Brain pericyte (primary cell): ENCODE measurements at regions not wholly inside any gene's neighbourhood (a gene's known extent, or its start where the extent isn't known, plus 50 kb on each side); places are given as distances from the start of the nearest gene placed in this dataset.

Experiments used
- DNase-seq: peaks from one replicate; pipeline ENCODE4 v3.0.0-alpha.2; 2012; ENCODE audit warnings: low read depth, low spot score

DNA sequence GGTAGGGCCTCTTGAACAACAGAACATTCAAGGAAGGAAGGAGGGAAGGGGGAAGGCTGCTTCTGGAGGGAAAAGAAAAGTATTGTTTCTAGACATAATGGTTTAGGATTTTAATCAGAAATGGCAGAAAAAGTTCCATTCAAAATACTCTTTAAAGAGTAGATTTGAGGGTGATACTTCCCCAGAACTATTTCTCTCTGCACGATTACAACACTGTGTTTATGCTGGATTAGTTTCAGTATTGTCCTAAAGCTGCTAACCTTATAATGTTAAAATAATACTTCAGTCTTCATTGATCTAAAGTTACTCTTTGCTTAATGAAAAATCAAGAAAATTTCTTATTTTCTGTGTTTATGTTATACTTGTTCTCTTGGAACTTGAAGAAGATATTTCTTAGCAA lies 1026.3 kb upstream of the PABPC4L start:
- DNase-seq = no peak

- DNase-seq = no peak
Measured at GRCh38 chr4:135225551-135225950, 1024.0 kb upstream of the PABPC4L start.

- DNase-seq = no peak
Measured at GRCh38 chr4:135210341-135210740, 1008.8 kb upstream of the PABPC4L start.

GRCh38 chr4:135207531-135207930 lies 1005.9 kb upstream of the PABPC4L start:
- DNase-seq = no peak

DNA sequence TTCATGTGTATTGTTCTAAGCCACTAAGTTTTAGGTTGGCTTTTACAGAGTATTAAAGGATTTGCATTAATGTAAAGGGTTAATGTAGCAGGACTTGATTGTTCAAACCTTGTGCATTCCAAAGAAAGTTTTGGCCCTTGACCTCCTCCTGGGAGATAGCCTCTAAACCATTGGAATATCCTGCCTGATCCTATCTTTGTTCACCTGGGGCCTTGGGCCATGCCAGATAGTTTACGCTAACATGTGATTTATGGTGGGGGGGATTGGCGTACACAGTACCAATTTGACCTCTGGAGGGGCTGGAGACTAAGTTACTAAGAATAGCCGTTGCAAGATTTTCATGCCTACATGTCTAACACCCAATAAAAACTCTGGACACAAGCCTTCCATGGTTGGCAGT lies 1002.7 kb upstream of the PABPC4L start:
- no peak for DNase-seq

- no peak for DNase-seq
Measured at GRCh38 chr4:135201081-135201480, 999.5 kb upstream of the PABPC4L start.

GRCh38 chr4:135197641-135198040 lies 996.1 kb upstream of the PABPC4L start:
- no peak for DNase-seq

DNA sequence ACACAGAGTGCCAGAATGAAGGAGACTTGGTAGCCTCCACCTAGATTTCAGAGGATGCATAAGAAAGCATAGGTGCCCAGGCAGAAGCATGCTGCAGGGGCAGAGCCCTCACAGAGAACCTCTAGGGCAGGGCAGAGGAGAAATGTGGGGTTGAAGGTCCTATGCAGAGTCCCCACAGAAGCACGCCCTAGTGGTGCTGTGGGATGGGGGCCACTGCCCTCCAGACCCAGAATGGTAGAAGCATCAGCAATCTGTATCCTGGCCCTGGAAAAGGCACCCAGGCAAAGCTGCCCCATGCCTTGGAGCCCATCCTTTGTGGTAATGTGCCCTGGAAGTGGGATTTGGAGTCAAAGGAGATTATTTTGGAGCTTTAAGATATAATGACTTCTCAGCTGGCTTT lies 992.9 kb upstream of the PABPC4L start:
- no peak for DNase-seq

DNA sequence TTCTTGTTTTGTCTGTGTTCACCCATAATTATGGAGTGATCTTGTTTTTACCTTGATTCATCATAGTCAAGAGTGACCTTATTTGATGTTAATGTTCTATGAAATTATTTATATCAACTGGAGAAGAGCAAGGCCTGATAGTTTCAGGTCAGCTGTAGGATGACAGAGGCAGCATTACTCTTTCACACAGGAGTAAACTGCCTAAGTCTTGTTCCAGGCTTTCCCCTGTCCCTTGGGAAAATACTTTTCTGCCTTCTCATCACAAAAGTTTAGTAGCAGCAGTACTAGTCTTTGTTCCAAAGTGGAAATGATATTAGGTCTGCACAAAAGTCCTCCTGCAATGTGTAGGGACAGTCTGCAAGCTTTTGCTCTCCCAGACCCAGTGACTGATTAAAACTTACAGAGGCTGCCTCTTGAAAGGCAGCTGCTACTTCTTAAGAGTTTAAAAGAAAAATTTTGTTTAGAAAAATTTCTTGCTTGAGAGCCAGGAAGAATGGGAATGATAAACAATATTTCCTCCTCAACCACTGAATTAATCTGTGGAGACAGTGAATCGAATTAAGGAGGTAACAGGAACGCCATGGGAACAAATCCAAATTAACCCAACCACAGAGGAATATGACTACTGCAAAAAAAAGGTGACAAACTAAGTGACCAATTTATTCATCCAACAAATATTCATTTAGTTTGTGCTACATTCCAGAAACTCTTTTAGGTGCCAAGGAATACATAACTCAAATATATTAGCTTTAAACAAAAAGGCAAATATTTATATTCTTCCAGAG lies 991.4 kb upstream of the PABPC4L start:
- DNase-seq = no peak

- no peak for DNase-seq
Measured at GRCh38 chr4:135191596-135191995, 990.0 kb upstream of the PABPC4L start.

- no peak for DNase-seq
Measured at GRCh38 chr4:135186002-135186401, 984.4 kb upstream of the PABPC4L start.

DNA sequence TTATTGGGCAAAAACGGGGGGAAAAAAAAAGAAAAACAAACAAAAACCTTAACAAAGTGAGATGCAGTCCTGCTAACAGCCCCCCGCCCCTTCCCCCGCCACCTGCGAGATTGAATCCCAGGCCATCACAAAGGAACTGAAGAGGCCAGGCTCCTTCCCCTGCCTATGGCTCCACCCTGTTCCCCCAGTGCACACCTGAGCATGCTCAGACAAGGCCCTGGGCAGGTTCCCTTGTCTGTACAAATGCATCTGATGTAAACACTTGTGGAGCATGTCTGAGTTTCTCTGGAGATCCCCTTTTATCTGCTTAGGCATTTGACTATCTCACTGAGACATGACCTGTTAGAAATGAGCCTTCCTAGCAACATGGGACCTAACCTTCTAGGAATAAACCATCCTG lies 983.7 kb upstream of the PABPC4L start:
- DNase-seq = no peak

- DNase-seq = no peak
Measured at GRCh38 chr4:135184715-135185114, 983.1 kb upstream of the PABPC4L start.

DNA sequence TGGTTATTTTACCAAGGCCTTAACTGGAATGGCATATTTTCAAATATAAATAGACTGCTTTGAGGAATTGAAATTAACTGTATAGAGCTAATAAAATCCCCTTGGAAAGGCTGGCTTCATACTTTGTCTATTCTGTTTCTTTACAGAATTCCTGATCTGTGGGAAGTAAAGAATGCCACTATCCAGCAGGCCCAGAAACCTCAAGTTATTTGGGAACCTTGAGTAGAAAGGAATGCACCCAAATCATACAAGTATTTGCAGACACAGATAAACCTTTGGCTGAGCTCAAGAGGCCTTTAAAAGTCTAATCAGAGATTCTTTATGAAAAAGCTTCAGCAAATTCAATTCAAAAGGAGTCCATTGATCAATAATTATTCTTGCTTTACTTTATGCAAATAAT lies 975.7 kb upstream of the PABPC4L start:
- DNase-seq = no peak

- DNase-seq = no peak
Measured at GRCh38 chr4:135166661-135167060, 965.1 kb upstream of the PABPC4L start.

DNA sequence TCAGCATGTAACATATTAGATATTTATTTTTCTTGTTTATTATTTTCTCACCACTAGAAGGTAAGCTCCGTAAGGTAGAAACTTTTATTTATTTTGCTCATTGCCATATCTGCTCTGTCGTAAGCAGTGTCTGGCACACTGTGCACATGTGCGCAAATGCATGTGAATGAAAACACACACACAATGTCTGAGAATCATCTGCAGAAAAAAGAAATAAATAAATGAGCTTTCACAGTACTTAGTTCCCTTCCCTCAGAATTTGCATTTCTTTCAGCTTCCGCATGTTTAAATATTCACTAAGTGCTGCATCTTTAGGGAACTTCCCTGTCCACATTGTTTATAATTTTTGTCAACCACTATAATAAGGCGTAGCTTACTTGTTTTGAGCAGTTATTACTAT lies 963.0 kb upstream of the PABPC4L start:
- DNase-seq = no peak

GRCh38 chr4:135144498-135144897 lies 942.9 kb upstream of the PABPC4L start:
- no peak for DNase-seq

DNA sequence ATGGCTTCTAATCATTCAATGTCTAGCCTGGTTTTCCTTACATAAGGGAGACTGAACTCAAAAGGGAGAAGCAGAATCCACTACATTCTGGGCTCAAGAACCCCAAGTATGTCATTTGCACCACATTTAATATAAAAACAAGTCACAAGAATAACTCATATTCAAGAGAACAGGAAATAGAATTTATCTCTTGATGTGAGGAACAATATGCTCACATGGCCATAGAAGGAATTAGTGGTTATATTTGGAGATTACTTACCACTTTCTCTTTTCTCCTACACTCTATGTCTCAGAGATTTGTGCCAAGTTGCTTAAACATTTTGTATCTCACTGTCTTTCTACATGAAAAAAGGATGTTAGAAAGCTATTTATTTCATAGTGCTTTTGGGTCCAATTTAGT lies 922.6 kb upstream of the PABPC4L start:
- DNase-seq = no peak

DNA sequence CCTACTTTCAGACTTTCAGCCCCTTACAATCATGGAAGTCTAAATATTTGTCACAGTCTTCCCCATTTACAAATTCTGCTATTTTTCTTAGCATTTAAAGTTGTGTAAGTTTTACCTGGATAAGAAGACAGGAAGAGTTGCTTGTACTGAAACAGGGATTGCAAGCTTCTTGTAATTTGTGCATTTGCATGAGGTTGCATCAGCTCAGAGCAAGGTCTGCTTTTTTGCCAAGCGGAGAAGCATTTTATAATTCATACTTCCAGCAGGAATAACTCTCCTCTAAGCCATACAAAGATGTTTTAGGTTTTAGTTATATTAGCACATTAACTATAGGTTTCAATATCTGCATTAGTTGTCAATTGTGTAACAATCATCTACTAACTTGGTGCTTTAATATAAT lies 922.0 kb upstream of the PABPC4L start:
- DNase-seq = no peak

DNA sequence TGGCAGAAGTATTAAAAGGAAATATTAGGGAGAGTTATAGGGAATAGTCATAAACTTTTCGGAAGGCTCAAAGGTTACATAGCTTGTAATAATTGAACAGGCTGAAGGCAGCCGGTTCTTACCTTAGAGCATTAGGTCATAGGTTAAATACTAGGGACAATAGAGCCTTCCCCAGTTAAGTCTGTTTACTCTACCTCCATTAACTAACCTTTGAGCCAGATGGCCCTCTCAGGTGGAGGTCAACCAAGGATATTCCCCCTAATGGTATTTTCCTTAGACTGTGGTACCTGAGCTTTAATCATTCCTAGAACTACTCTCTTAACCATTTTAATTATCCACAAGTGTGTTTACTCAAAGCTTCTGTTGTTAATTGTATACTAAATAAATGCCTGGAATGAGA lies 920.9 kb upstream of the PABPC4L start:
- no peak for DNase-seq

DNA sequence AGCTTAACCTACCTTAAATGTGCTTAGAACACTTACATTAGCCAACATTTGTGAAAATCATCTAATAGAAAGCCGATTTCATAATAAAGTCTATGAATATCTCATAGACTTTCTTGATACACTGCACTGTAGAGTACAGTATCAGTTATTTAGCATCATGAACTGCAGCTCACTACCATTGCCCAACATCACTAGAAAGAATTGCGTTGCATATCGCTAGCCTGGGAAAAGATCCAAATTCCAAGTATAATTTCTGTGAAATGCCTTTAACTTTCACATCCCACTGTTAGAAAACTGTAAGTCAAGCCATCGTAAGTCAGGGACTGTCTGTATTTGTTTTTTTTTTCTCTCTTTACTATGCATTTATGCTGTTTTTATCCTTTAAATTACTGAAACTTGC lies 918.6 kb upstream of the PABPC4L start:
- DNase-seq = no peak

DNA sequence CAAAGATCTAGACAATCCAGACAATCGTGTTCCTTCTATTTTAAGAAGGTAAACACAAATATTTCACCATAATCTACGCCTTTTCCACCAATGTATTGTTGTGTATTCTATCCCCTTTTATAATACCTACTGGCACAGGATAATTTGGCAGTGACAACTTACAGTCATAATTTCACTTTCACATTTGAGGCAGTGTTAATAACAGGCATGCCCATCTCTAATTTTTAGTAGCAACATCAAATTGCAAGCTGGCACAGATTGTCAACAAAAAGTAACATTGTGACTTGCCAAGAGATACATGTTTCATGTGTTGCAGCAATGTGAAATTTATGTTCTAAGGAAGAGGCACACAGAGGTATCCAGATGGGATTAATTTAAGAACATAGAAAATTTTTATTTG lies 912.5 kb upstream of the PABPC4L start:
- no peak for DNase-seq

GRCh38 chr4:135098061-135098460 lies 896.5 kb upstream of the PABPC4L start:
- no peak for DNase-seq

GRCh38 chr4:135073389-135073788 lies 871.8 kb upstream of the PABPC4L start:
- DNase-seq = no peak
